ENCODE measurements at regions not wholly inside any gene's neighbourhood (a gene's known extent, or its start where the extent isn't known, plus 50 kb on each side); places are given as distances from the start of the nearest gene placed in this dataset.
"Not testable (repeated sequence)": the region's sequence is repeated elsewhere in the genome, so short reads cannot be mapped to it uniquely, and the experiment has no call there.

- not testable (repeated sequence) for TF ChIP-seq CTCF, POLR2AphosphoS5 (IDR thresholded peaks at IDR 0.05)
Observed at GRCh38 chr15:22529200-22529599, 70.5 kb downstream of the GOLGA6L22 start.
